GM19025 (cell line): ENCODE measurements at regions not wholly inside any gene's neighbourhood (a gene's known extent, or its start where the extent isn't known, plus 50 kb on each side); places are given as distances from the start of the nearest gene placed in this dataset.
A peak's percentile ranks its signal among the peaks of the same experiment; 100 is the strongest.

Experiments
- ATAC-seq: cut with Tn5 transposase; IDR thresholded peaks from one replicate; pipeline ENCODE4 v1.9.1; 2021; ENCODE audit warnings: mild to moderate bottlenecking, low read depth, moderate library complexity; ENCODE audit not compliant: unreplicated experiment

- ATAC-seq: no peak
Observed at GRCh38 chr2:207397917-207398655, 131.7 kb upstream of the CREB1 start.

GRCh38 chr2:207399301-207399700 is 130.5 kb upstream of the CREB1 start:
- no peak for ATAC-seq

GRCh38 chr2:207401338-207401737 is 128.4 kb upstream of the CREB1 start:
- no peak for ATAC-seq

- ATAC-seq: no peak
Observed at GRCh38 chr2:207403141-207403540, 126.6 kb upstream of the CREB1 start.

- no peak for ATAC-seq
Observed at GRCh38 chr2:207403950-207404349, 125.8 kb upstream of the CREB1 start.

GRCh38 chr2:207405150-207405549 is 124.6 kb upstream of the CREB1 start:
- no peak for ATAC-seq

- ATAC-seq: peak; percentile 87
Observed at GRCh38 chr2:207408086-207408794, 121.5 kb upstream of the CREB1 start.

GRCh38 chr2:207409517-207409916 is 120.2 kb upstream of the CREB1 start:
- ATAC-seq: no peak

GRCh38 chr2:207412787-207413310 is 116.9 kb upstream of the CREB1 start:
- no peak for ATAC-seq

GRCh38 chr2:207413376-207413907 is 116.3 kb upstream of the CREB1 start:
- ATAC-seq: no peak

- no peak for ATAC-seq
Observed at GRCh38 chr2:207416111-207416510, 113.7 kb upstream of the CREB1 start.

- no peak for ATAC-seq
Observed at GRCh38 chr2:207416900-207417299, 112.9 kb upstream of the CREB1 start.

- no peak for ATAC-seq
Observed at GRCh38 chr2:207417301-207417718, 112.5 kb upstream of the CREB1 start.

- no peak for ATAC-seq
Observed at GRCh38 chr2:207418419-207418818, 111.3 kb upstream of the CREB1 start.

GRCh38 chr2:207419331-207419730 is 110.4 kb upstream of the CREB1 start:
- ATAC-seq: no peak

- no peak for ATAC-seq
Observed at GRCh38 chr2:207421671-207422070, 108.1 kb upstream of the CREB1 start.

- no peak for ATAC-seq
Observed at GRCh38 chr2:207422380-207422779, 107.4 kb upstream of the CREB1 start.

GRCh38 chr2:207423886-207424285 is 105.9 kb upstream of the CREB1 start:
- ATAC-seq: peak; percentile 84

- no peak for ATAC-seq
Observed at GRCh38 chr2:207427986-207428385, 101.8 kb upstream of the CREB1 start.

GRCh38 chr2:207428573-207428972 is 101.2 kb upstream of the CREB1 start:
- ATAC-seq: no peak

GRCh38 chr2:207432453-207432852 is 97.3 kb upstream of the CREB1 start:
- ATAC-seq: no peak

- ATAC-seq: no peak
Observed at GRCh38 chr2:207434306-207434705, 95.5 kb upstream of the CREB1 start.
